Panc1 (cell line): ENCODE measurements at regions not wholly inside any gene's neighbourhood (a gene's known extent, or its start where the extent isn't known, plus 50 kb on each side); places are given as distances from the start of the nearest gene placed in this dataset.

Source experiments
- ATAC-seq: fragments of 200-7000 bp; cut with Tn5 transposase; 2 replicates; pipeline ENCODE4 v1.9.1; 2020; ENCODE audit warnings: mild to moderate bottlenecking, moderate library complexity
- BruUV-seq: library from RNA; stranded (reverse); fragments of 400-500 nt; replicated peaks from 2 replicates; lab custom pipeline; 2021; lab: Mats Ljungman, UMichigan
- CTCF ChIA-PET: fragments of 300-600 bp; sonication (Branson Sonifier 250); formaldehyde crosslinking; loops from one replicate; lab custom pipeline; 2022; ENCODE audit warnings: antibody characterized with exemption; lab: Charles Lee
- POLR2A ChIA-PET: fragments of 300-600 bp; sonication (Branson Sonifier 250); formaldehyde crosslinking; loops from one replicate; lab custom pipeline; 2022; ENCODE audit warnings: antibody characterized with exemption; lab: Charles Lee
- DNase-seq: peaks from one replicate; pipeline ENCODE4 v3.0.0-alpha.2; 2010; ENCODE audit warnings: low read depth, low spot score
- H3K27ac ChIP-seq: 2 replicates; pipeline ENCODE4 v1.5.1; 2011; ENCODE audit warnings: mild to moderate bottlenecking, low read length, inconsistent platforms
- H3K27me3 ChIP-seq: fragments of 200-500 bp; sonication (Bioruptor generic); 2 replicates; pipeline ENCODE4 v1.6.0; 2014; ENCODE audit warnings: low read length, inconsistent platforms; ENCODE audit not compliant: control insufficient read depth, insufficient read depth
- H3K36me3 ChIP-seq: fragments of 200-500 bp; sonication (Bioruptor generic); 2 replicates; pipeline ENCODE4 v1.5.1; 2014; ENCODE audit warnings: inconsistent platforms, mild to moderate bottlenecking, low read length, moderate library complexity; ENCODE audit not compliant: control insufficient read depth, insufficient read depth
- H3K4me1 ChIP-seq: 2 replicates; pipeline ENCODE4 v1.5.1; 2011; ENCODE audit warnings: inconsistent platforms, mild to moderate bottlenecking, low read length, moderate library complexity; ENCODE audit not compliant: control insufficient read depth, insufficient read depth
- H3K4me3 ChIP-seq, 2 experiments: 2 replicates each; pipeline ENCODE4 v1.5.1; 2011 to 2012; ENCODE audit warnings: low read depth in 2 of 2, low read length in 2 of 2, mild to moderate bottlenecking in 2 of 2, inconsistent platforms in 1 of 2, moderate library complexity in 1 of 2
- H3K9me3 ChIP-seq: fragments of 200-500 bp; sonication (Bioruptor generic); 2 replicates; pipeline ENCODE4 v1.5.1; 2014; ENCODE audit warnings: low read depth, mild to moderate bottlenecking, inconsistent platforms, low read length, moderate library complexity; ENCODE audit not compliant: control insufficient read depth, insufficient read depth
- CTCF ChIP-seq: fragments of 450-650 bp; IDR thresholded peaks from 2 replicates; pipeline ENCODE4 v1.5.1; 2017; ENCODE audit warnings: mild to moderate bottlenecking
- POLR2AphosphoS5 ChIP-seq: IDR thresholded peaks from 2 replicates; pipeline ENCODE4 v1.6.1; 2012; ENCODE audit warnings: mild to moderate bottlenecking, low read depth, low read length, moderate library complexity
- REST ChIP-seq, 2 experiments: IDR thresholded peaks; 2 replicates each; pipeline ENCODE4 v1.6.1; 2011 to 2012; ENCODE audit warnings: low read depth in 2 of 2, control low read depth in 1 of 2, low read length in 1 of 2, mild to moderate bottlenecking in 1 of 2, moderate library complexity in 1 of 2; ENCODE audit not compliant: insufficient read depth in 1 of 2
- SIN3A ChIP-seq: IDR thresholded peaks from 2 replicates; pipeline ENCODE4 v1.6.1; 2012; ENCODE audit warnings: low read depth, mild to moderate bottlenecking, low read length, moderate library complexity, borderline replicate concordance; ENCODE audit not compliant: insufficient read depth
- TCF7L2 ChIP-seq: IDR thresholded peaks from 2 replicates; pipeline ENCODE4 v1.6.1; 2011; ENCODE audit warnings: mild to moderate bottlenecking, low read depth, low read length, inconsistent platforms
- in situ Hi-C: cut with HindIII; loops from 2 replicates; pipeline ENCODE4 v1.10.0; 2016; ENCODE audit warnings: low sequenced_read_pairs, low pct_unique_long_range_greater_than_20kb
- intact Hi-C: fragments of 100-400 bp; cut with micrococcal nuclease; formaldehyde crosslinking; loops from one replicate; pipeline ENCODE4 v1.10.0; 2022; ENCODE audit not compliant: unreplicated experiment

GRCh38 chr10:77713521-77714280 lies 76.1 kb upstream of the KCNMA1 start:
- no peak overlapping the region for H3K4me3 ChIP-seq
- no peak for DNase-seq
- POLR2A ChIA-PET: interaction anchor here (0.7 kb wide), 1 partner anchor 19 kb away, joined by 6 read pairs; no protein-coding TSS in a partner anchor
- H3K27me3 ChIP-seq: no peaks in the 10 kb centered on the region
- intact Hi-C loops: loop anchor here (5.0 kb wide), 1 partner anchor 546 kb away; no protein-coding TSS in a partner anchor
- no TSS peak for BruUV-seq
- no peak overlapping the region for H3K27ac ChIP-seq
- no peaks in the 10 kb centered on the region for H3K9me3 ChIP-seq
- CTCF ChIA-PET: interaction anchor here (0.8 to 3.0 kb wide), 3 partner anchors 43 to 55 kb away, joined by 3 to 9 read pairs (median 7); no protein-coding TSS in a partner anchor
- no peaks in the 10 kb centered on the region for H3K36me3 ChIP-seq
- in situ Hi-C loops: no loop called here
- H3K4me1 ChIP-seq: no peaks in the 10 kb centered on the region; the same call in 1 of the 2 replicates
- no peak for ATAC-seq
- TF ChIP-seq SIN3A (no peak), TCF7L2 (no peak), POLR2AphosphoS5 (no peak), CTCF (no peak), REST (IDR thresholded peaks at IDR 0.05; ENCODE audit: insufficient read depth in 1 of 2, low read depth in 2 of 2, low read length in 1 of 2) (no peak)

- ChIA-PET CTCF (interaction anchor here (0.7 to 3.0 kb wide), 11 partner anchors 11 to 554 kb away, joined by 3 to 9 read pairs (median 5); no protein-coding TSS in a partner anchor), POLR2A (no interaction called here)
- H3K27ac ChIP-seq: no peak overlapping the region
- no peak overlapping the region for H3K4me3 ChIP-seq
- no peaks in the 10 kb centered on the region for H3K27me3 ChIP-seq
- intact Hi-C loops (loop anchor here (5.0 kb wide), 1 partner anchor 545 kb away; no protein-coding TSS in a partner anchor), in situ Hi-C loops (no loop called here)
- H3K36me3 ChIP-seq: no peaks in the 10 kb centered on the region
- DNase-seq (no peak), ATAC-seq (no peak)
- no peaks in the 10 kb centered on the region for H3K9me3 ChIP-seq
- no TSS peak for BruUV-seq
- TF ChIP-seq POLR2AphosphoS5 (no peak), SIN3A (no peak), CTCF (no peak), TCF7L2 (no peak), REST (IDR thresholded peaks at IDR 0.05; ENCODE audit: insufficient read depth in 1 of 2, low read depth in 2 of 2, low read length in 1 of 2) (no peak)
- no peaks in the 10 kb centered on the region; the same call in 1 of the 2 replicates for H3K4me1 ChIP-seq
Observed at GRCh38 chr10:77712207-77712606, 74.6 kb upstream of the KCNMA1 start.
